HG03439 (cell line): ENCODE measurements at regions not wholly inside any gene's neighbourhood (a gene's known extent, or its start where the extent isn't known, plus 50 kb on each side); places are given as distances from the start of the nearest gene placed in this dataset.
A peak's percentile ranks its signal among the peaks of the same experiment; 100 is the strongest.
"Not testable (repeated sequence)": the region's sequence is repeated elsewhere in the genome, so short reads cannot be mapped to it uniquely, and the experiment has no call there.

ENCODE experiments used
- ATAC-seq: cut with Tn5 transposase; IDR thresholded peaks from one replicate; pipeline ENCODE4 v1.9.1; 2021; ENCODE audit warnings: mild to moderate bottlenecking, moderate library complexity; ENCODE audit not compliant: unreplicated experiment

GRCh38 chr2:63692002-63692606, 103.3 kb downstream of the MDH1 start:
- no peak for ATAC-seq

- ATAC-seq, result no peak
These were observed 106.8 kb downstream of the MDH1 start for GRCh38 chr2:63695583-63695982.

- no peak for ATAC-seq
These were observed 107.7 kb downstream of the MDH1 start for GRCh38 chr2:63696496-63696895.

- no peak for ATAC-seq
These were observed 108.4 kb downstream of the MDH1 start for GRCh38 chr2:63697160-63697559.

- peak; percentile 80 for ATAC-seq
These were observed 110.2 kb downstream of the MDH1 start for GRCh38 chr2:63698786-63699548.

- ATAC-seq, result no peak
These were observed 110.7 kb downstream of the MDH1 start for GRCh38 chr2:63699549-63699839.

GRCh38 chr2:63700271-63700670, 111.5 kb downstream of the MDH1 start:
- no peak for ATAC-seq

GRCh38 chr2:63701406-63701805, 112.6 kb downstream of the MDH1 start:
- no peak for ATAC-seq

- not testable (repeated sequence) for ATAC-seq
These were observed 117.3 kb downstream of the MDH1 start for GRCh38 chr2:63706084-63706483.

- no peak for ATAC-seq
These were observed 122.0 kb downstream of the MDH1 start for GRCh38 chr2:63710732-63711131.

GRCh38 chr2:63712748-63713147, 124.0 kb downstream of the MDH1 start:
- ATAC-seq, result no peak

GRCh38 chr2:63716146-63716545, 125.5 kb upstream of the UGP2 start:
- ATAC-seq, result no peak

- ATAC-seq, result no peak
These were observed 122.6 kb upstream of the UGP2 start for GRCh38 chr2:63719052-63719451.

GRCh38 chr2:63721082-63721424, 120.6 kb upstream of the UGP2 start:
- no peak for ATAC-seq

GRCh38 chr2:63722284-63722683, 119.4 kb upstream of the UGP2 start:
- not testable (repeated sequence) for ATAC-seq

- ATAC-seq, result no peak
These were observed 118.0 kb upstream of the UGP2 start for GRCh38 chr2:63723709-63724108.

- ATAC-seq, result not testable (repeated sequence)
These were observed 116.5 kb upstream of the UGP2 start for GRCh38 chr2:63725212-63725611.

- ATAC-seq, result no peak
These were observed 112.3 kb upstream of the UGP2 start for GRCh38 chr2:63729362-63729761.

GRCh38 chr2:63729831-63730230, 111.9 kb upstream of the UGP2 start:
- no peak for ATAC-seq

- no peak for ATAC-seq
These were observed 107.2 kb upstream of the UGP2 start for GRCh38 chr2:63734510-63734909.

- ATAC-seq, result no peak
These were observed 106.4 kb upstream of the UGP2 start for GRCh38 chr2:63735263-63735662.

- ATAC-seq, result no peak
These were observed 105.8 kb upstream of the UGP2 start for GRCh38 chr2:63735931-63736330.

GRCh38 chr2:63736354-63736753, 105.3 kb upstream of the UGP2 start:
- no peak for ATAC-seq
